Activated CD8-positive, alpha-beta T cell treated with anti-CD3 and anti-CD28 coated beads for 36 hours (primary cell): ENCODE measurements at regions not wholly inside any gene's neighbourhood (a gene's known extent, or its start where the extent isn't known, plus 50 kb on each side); places are given as distances from the start of the nearest gene placed in this dataset.

Source experiments
- ATAC-seq: fragments of 200-7000 bp; cut with Tn5 transposase; one replicate; pipeline ENCODE4 v1.10.0; 2021; ENCODE audit warnings: mild to moderate bottlenecking, moderate library complexity
- CTCF ChIA-PET: fragments of 350-600 bp; sonication (Branson Sonifier 250); formaldehyde crosslinking; loops from one replicate; lab custom pipeline; 2021; ENCODE audit warnings: antibody characterized with exemption; lab: Charles Lee
- POLR2A ChIA-PET: fragments of 350-600 bp; sonication (Branson Sonifier 250); formaldehyde crosslinking; loops from one replicate; lab custom pipeline; 2021; ENCODE audit warnings: antibody characterized with exemption; lab: Charles Lee
- DNase-seq: peaks from one replicate; pipeline ENCODE4 v3.0.0-alpha.2; 2020
- H3K27ac Mint-ChIP-seq: one replicate; pipeline ENCODE4 v1.8.0; 2021; ENCODE audit warnings: mild to moderate bottlenecking, mixed read lengths
- H3K27me3 Mint-ChIP-seq: one replicate; pipeline ENCODE4 v1.8.0; 2021; ENCODE audit warnings: mixed read lengths
- H3K36me3 Mint-ChIP-seq: one replicate; pipeline ENCODE4 v1.8.0; 2021; ENCODE audit warnings: low read depth, mixed read lengths
- H3K4me1 Mint-ChIP-seq: one replicate; pipeline ENCODE4 v1.8.0; 2021; ENCODE audit warnings: low read depth, mixed read lengths
- H3K4me3 Mint-ChIP-seq: one replicate; pipeline ENCODE4 v1.8.0; 2021; ENCODE audit warnings: mild to moderate bottlenecking, moderate library complexity, mixed read lengths
- H3K9me3 Mint-ChIP-seq: one replicate; pipeline ENCODE4 v1.8.0; 2021; ENCODE audit warnings: mixed read lengths
- intact Hi-C: fragments of 100-400 bp; cut with micrococcal nuclease; formaldehyde crosslinking; loops from one replicate; pipeline ENCODE4 v1.10.0; 2022
- TF ChIP-seq, protein P1 (sequence below): fragments of 200-600 bp; IDR thresholded peaks from one replicate; pipeline ENCODE4 v1.8.0; 2022; ENCODE audit warnings: antibody characterized with exemption, mild to moderate bottlenecking

- TF ChIP-seq, protein P1, sequence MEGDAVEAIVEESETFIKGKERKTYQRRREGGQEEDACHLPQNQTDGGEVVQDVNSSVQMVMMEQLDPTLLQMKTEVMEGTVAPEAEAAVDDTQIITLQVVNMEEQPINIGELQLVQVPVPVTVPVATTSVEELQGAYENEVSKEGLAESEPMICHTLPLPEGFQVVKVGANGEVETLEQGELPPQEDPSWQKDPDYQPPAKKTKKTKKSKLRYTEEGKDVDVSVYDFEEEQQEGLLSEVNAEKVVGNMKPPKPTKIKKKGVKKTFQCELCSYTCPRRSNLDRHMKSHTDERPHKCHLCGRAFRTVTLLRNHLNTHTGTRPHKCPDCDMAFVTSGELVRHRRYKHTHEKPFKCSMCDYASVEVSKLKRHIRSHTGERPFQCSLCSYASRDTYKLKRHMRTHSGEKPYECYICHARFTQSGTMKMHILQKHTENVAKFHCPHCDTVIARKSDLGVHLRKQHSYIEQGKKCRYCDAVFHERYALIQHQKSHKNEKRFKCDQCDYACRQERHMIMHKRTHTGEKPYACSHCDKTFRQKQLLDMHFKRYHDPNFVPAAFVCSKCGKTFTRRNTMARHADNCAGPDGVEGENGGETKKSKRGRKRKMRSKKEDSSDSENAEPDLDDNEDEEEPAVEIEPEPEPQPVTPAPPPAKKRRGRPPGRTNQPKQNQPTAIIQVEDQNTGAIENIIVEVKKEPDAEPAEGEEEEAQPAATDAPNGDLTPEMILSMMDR, result no peak
- peaks cover 26% of the 10 kb centered on the region for H3K4me1 Mint-ChIP-seq
- ChIA-PET POLR2A (no interaction called here), CTCF (interaction anchor here (1.4 to 1.8 kb wide), 2 partner anchors 34 to 71 kb away, joined by 3 to 11 read pairs; no protein-coding TSS in a partner anchor)
- peak; percentile 55 for ATAC-seq
- H3K27ac Mint-ChIP-seq, result no peak overlapping the region
- H3K4me3 Mint-ChIP-seq, result no peak overlapping the region
- peaks cover 1% of the 10 kb centered on the region for H3K36me3 Mint-ChIP-seq
- H3K9me3 Mint-ChIP-seq, result peaks cover 1% of the 10 kb centered on the region
- no peaks in the 10 kb centered on the region for H3K27me3 Mint-ChIP-seq
- intact Hi-C loops, result no loop called here
- no peak for DNase-seq
These were observed 85.1 kb downstream of the IFNG start for GRCh38 chr12:68074306-68075027.

DNA sequence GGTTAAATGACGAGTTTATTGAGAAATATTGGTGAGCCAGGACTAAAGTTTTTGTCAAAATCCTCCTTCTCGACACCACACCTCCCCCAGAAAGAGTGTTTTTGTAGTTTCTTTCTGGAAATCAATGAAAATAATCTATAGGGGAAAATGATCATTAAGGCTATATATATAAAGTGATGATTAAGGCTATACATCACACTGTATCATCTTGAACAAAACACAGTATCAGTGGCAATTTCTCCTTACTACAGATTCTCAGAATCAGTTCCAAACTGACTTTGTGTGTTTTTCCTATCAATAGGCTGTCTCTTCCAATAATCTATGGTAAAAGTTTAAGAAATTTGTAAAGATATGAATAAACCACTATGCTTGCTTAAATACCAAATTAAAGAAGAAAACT, 81.7 kb downstream of the IFNG-AS1 start:
- peaks cover 15% of the 10 kb centered on the region for H3K9me3 Mint-ChIP-seq
- POLR2A ChIA-PET, result no interaction called here
- H3K4me1 Mint-ChIP-seq, result peaks cover 15% of the 10 kb centered on the region
- CTCF ChIA-PET, result interaction anchor here (1.0 kb wide), 1 partner anchor 10 kb away, joined by 3 read pairs; no protein-coding TSS in a partner anchor
- no peak for DNase-seq
- peaks cover 7% of the 10 kb centered on the region for H3K36me3 Mint-ChIP-seq
- H3K4me3 Mint-ChIP-seq, result no peak overlapping the region
- H3K27ac Mint-ChIP-seq, result no peak overlapping the region
- H3K27me3 Mint-ChIP-seq, result no peaks in the 10 kb centered on the region
- TF ChIP-seq, protein P1, result no peak
- intact Hi-C loops, result no loop called here
- ATAC-seq, result no peak
